ENCODE measurements at regions not wholly inside any gene's neighbourhood (a gene's known extent, or its start where the extent isn't known, plus 50 kb on each side); places are given as distances from the start of the nearest gene placed in this dataset.

DNA sequence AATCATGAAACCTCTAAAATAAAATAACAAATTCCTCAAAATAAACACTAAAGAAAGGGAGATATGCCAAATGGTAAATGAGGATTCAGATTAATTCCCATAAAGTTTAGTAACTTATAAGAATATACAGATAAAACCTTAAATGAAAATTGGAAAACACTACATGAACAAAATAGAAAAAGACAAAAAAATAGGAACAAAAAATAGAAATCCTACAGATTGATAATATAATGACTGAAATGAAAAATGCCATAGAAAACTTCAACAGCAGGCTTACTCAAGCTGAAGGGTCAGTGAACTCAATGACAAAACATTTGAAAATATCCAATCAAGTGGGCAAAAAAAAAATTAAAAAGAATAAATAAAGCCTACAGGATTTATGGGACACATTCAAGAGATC lies 1784.8 kb downstream of the PCDH9 start:
- TF ChIP-seq, protein P1, sequence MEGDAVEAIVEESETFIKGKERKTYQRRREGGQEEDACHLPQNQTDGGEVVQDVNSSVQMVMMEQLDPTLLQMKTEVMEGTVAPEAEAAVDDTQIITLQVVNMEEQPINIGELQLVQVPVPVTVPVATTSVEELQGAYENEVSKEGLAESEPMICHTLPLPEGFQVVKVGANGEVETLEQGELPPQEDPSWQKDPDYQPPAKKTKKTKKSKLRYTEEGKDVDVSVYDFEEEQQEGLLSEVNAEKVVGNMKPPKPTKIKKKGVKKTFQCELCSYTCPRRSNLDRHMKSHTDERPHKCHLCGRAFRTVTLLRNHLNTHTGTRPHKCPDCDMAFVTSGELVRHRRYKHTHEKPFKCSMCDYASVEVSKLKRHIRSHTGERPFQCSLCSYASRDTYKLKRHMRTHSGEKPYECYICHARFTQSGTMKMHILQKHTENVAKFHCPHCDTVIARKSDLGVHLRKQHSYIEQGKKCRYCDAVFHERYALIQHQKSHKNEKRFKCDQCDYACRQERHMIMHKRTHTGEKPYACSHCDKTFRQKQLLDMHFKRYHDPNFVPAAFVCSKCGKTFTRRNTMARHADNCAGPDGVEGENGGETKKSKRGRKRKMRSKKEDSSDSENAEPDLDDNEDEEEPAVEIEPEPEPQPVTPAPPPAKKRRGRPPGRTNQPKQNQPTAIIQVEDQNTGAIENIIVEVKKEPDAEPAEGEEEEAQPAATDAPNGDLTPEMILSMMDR (IDR thresholded peaks at IDR 0.05; ENCODE audit: extremely low read depth in 1 of 2, insufficient read depth in 1 of 2, low read depth in 1 of 2, low read length in 2 of 2): no peak
- TF ChIP-seq, protein P2, sequence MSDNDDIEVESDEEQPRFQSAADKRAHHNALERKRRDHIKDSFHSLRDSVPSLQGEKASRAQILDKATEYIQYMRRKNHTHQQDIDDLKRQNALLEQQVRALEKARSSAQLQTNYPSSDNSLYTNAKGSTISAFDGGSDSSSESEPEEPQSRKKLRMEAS (IDR thresholded peaks at IDR 0.05; ENCODE audit: insufficient read depth, insufficient read length): no peak

Measured in endothelial cell of umbilical vein (primary cell).